KMS-11 (cell line): ENCODE measurements at regions not wholly inside any gene's neighbourhood (a gene's known extent, or its start where the extent isn't known, plus 50 kb on each side); places are given as distances from the start of the nearest gene placed in this dataset.

Source experiments
- H2AFZ ChIP-seq: fragments of 200-600 bp; sonication (generic); 2 replicates; pipeline ENCODE4 v1.6.1; 2016; ENCODE audit warnings: antibody characterized with exemption, mixed run types, low read depth
- H3K27ac ChIP-seq: fragments of 200-600 bp; sonication (generic); 2 replicates; pipeline ENCODE4 v1.6.1; 2016; ENCODE audit warnings: mild to moderate bottlenecking, mixed run types
- H3K27me3 ChIP-seq: fragments of 200-600 bp; sonication (generic); 2 replicates; pipeline ENCODE4 v1.6.1; 2017; ENCODE audit warnings: mild to moderate bottlenecking, low read depth, mixed run types, moderate library complexity; ENCODE audit not compliant: insufficient read depth
- H3K36me3 ChIP-seq: fragments of 200-600 bp; sonication (generic); 2 replicates; pipeline ENCODE4 v1.6.1; 2017; ENCODE audit warnings: mild to moderate bottlenecking, mixed run types; ENCODE audit not compliant: insufficient read depth
- H3K4me1 ChIP-seq: fragments of 200-600 bp; sonication (generic); 2 replicates; pipeline ENCODE4 v1.6.1; 2016; ENCODE audit warnings: mild to moderate bottlenecking, low read depth, mixed run types; ENCODE audit not compliant: poor library complexity, severe bottlenecking
- H3K4me2 ChIP-seq: fragments of 200-600 bp; sonication (generic); 2 replicates; pipeline ENCODE4 v1.7.0; 2016; ENCODE audit warnings: mild to moderate bottlenecking, mixed run types
- H3K4me3 ChIP-seq: fragments of 200-600 bp; sonication (generic); IDR thresholded peaks from 2 replicates; pipeline ENCODE4 v1.6.1; 2017; ENCODE audit warnings: low read depth, low read length, mixed read lengths; ENCODE audit not compliant: insufficient read depth
- H3K79me2 ChIP-seq: fragments of 200-600 bp; sonication (generic); 2 replicates; pipeline ENCODE4 v1.6.1; 2016; ENCODE audit warnings: low read depth, mixed run types; ENCODE audit not compliant: insufficient read depth
- H3K9ac ChIP-seq: fragments of 200-600 bp; sonication (generic); 2 replicates; pipeline ENCODE4 v1.6.1; 2016; ENCODE audit warnings: mild to moderate bottlenecking, mixed run types
- H4K20me1 ChIP-seq: fragments of 200-600 bp; sonication (generic); 2 replicates; pipeline ENCODE4 v1.6.1; 2016; ENCODE audit warnings: mild to moderate bottlenecking, mixed run types; ENCODE audit not compliant: insufficient read depth
- TF ChIP-seq, protein P1 (sequence below): fragments of 200-600 bp; sonication (generic); conservative IDR thresholded peaks from 2 replicates; pipeline ENCODE4 v1.6.1; 2017; ENCODE audit warnings: low read depth, mild to moderate bottlenecking, antibody characterized with exemption, low read length, moderate library complexity, mixed read lengths

DNA sequence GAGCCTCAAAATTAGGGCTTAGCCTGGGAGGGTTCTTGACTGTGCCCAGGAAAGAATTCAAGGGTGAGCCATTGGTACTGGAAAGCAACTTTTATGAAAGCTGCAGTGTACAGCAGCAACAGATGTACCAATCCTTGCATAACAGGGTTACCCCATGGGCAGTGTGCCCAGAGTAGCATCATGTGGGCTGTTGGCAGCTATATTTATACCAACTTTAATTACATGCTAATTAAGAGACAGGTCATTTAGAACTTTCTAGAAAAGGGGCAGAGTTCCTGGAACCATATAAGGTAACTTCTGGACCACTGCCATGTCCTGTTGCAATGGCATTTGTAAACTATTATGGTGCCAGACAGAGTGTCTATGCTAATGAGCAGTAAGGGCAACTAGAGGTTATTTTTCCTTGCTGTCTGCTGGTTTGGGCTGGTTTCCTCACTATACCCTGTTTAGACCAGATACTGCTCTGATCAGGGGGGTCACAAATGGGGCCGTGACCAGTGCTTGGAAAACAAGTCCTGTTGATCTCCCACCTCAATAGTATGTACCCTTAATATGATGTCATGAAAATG, 1120.5 kb upstream of the RAG2 start:
- Histone ChIP-seq H3K4me3 (no peak overlapping the region), H3K79me2 (no peaks in the 10 kb centered on the region), H3K9ac (no peak overlapping the region), H3K4me2 (no peak overlapping the region), H3K4me1 (no peaks in the 10 kb centered on the region), H3K27ac (no peak overlapping the region), H4K20me1 (no peaks in the 10 kb centered on the region), H3K36me3 (no peaks in the 10 kb centered on the region), H2AFZ (no peak overlapping the region), H3K27me3 (no peaks in the 10 kb centered on the region)
- TF ChIP-seq, protein P1, sequence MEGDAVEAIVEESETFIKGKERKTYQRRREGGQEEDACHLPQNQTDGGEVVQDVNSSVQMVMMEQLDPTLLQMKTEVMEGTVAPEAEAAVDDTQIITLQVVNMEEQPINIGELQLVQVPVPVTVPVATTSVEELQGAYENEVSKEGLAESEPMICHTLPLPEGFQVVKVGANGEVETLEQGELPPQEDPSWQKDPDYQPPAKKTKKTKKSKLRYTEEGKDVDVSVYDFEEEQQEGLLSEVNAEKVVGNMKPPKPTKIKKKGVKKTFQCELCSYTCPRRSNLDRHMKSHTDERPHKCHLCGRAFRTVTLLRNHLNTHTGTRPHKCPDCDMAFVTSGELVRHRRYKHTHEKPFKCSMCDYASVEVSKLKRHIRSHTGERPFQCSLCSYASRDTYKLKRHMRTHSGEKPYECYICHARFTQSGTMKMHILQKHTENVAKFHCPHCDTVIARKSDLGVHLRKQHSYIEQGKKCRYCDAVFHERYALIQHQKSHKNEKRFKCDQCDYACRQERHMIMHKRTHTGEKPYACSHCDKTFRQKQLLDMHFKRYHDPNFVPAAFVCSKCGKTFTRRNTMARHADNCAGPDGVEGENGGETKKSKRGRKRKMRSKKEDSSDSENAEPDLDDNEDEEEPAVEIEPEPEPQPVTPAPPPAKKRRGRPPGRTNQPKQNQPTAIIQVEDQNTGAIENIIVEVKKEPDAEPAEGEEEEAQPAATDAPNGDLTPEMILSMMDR = no peak

DNA sequence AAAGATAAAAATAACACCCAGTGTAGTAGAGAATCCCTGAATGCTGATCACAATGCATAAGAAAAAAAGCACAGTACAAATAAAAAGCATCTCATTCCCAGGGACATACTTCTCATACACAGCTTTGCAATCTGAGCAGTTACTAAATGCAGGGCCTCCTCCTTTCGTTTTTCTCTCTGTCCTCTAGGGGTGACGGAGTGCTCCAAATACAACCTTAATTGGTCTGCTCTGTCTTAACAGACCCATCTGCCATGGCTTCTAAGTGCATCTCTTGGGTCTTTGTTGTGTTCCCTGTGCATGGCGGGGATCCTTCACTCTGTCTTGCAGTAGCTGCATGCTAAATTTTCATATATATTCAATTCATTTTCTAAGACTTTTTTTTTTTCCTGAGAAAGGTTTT, 1114.2 kb upstream of the RAG2 start:
- H3K4me3 ChIP-seq = no peak overlapping the region
- no peaks in the 10 kb centered on the region for H3K79me2 ChIP-seq
- H3K27me3 ChIP-seq = no peaks in the 10 kb centered on the region
- H3K27ac ChIP-seq = no peak overlapping the region
- H4K20me1 ChIP-seq = no peaks in the 10 kb centered on the region
- no peak overlapping the region for H3K9ac ChIP-seq
- H3K4me1 ChIP-seq = no peaks in the 10 kb centered on the region
- no peak overlapping the region for H3K4me2 ChIP-seq
- TF ChIP-seq, protein P1 = no peak
- H3K36me3 ChIP-seq = no peaks in the 10 kb centered on the region
- H2AFZ ChIP-seq = no peak overlapping the region

DNA sequence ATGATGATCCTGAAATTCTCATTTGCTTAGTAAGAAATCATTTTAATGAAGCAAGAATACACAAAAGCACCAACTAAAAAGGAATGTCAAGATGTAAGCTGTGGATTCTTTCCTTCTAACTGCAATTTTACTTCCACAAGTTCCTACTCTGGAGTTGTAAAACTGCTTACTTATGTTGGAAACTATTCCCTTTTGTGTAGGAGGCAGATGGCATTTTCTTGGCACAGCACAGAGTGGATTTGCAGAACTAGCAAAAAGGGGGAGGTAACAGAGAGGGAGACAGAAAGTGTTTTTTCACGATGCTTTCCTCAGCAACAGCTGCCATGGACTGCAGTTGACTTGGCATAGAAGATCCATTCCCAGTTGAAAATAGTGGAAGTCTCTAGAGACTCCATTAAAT, 1112.0 kb upstream of the RAG2 start:
- no peaks in the 10 kb centered on the region for H4K20me1 ChIP-seq
- H3K79me2 ChIP-seq = no peaks in the 10 kb centered on the region
- no peak overlapping the region for H2AFZ ChIP-seq
- no peaks in the 10 kb centered on the region for H3K36me3 ChIP-seq
- H3K27ac ChIP-seq = no peak overlapping the region
- H3K4me2 ChIP-seq = no peak overlapping the region
- H3K4me3 ChIP-seq = no peak overlapping the region
- no peaks in the 10 kb centered on the region for H3K4me1 ChIP-seq
- TF ChIP-seq, protein P1 = no peak
- no peaks in the 10 kb centered on the region for H3K27me3 ChIP-seq
- H3K9ac ChIP-seq = no peak overlapping the region

DNA sequence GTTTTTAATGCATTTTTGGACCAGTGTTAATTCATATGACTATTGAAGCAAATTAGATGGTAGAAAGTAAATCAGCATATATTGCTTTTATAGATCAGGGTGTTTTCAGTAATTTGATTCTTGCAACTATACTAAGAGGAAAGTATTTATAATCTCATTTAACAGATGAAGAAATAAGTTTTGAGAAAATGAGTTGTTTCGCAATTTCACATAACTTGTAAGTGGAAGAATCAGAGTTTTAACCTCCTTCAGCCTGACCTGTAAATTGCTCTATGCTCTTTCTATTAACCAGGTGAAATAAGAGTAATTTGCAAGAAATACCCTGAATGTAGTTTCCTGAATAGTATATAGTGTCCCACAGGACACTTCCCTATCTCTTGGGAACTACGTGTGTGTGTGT, 1106.8 kb upstream of the RAG2 start:
- H3K27me3 ChIP-seq = no peaks in the 10 kb centered on the region
- TF ChIP-seq, protein P1 = no peak
- H3K9ac ChIP-seq = no peak overlapping the region
- no peaks in the 10 kb centered on the region for H4K20me1 ChIP-seq
- no peak overlapping the region for H3K27ac ChIP-seq
- no peaks in the 10 kb centered on the region for H3K36me3 ChIP-seq
- H2AFZ ChIP-seq = no peak overlapping the region
- no peaks in the 10 kb centered on the region for H3K79me2 ChIP-seq
- H3K4me1 ChIP-seq = no peaks in the 10 kb centered on the region
- no peak overlapping the region for H3K4me3 ChIP-seq
- H3K4me2 ChIP-seq = no peak overlapping the region
